Keratinocyte (primary cell): ENCODE measurements at regions not wholly inside any gene's neighbourhood (a gene's known extent, or its start where the extent isn't known, plus 50 kb on each side); places are given as distances from the start of the nearest gene placed in this dataset.

Experiments used
- EZH2 ChIP-seq: IDR thresholded peaks from one replicate; pipeline ENCODE4 v1.6.1; 2012; ENCODE audit warnings: inconsistent platforms, mild to moderate bottlenecking, low read length, moderate library complexity
- TF ChIP-seq, protein P1 (sequence below), 3 experiments: IDR thresholded peaks in 1 of 3; conservative IDR thresholded peaks in 1 of 3; optimal IDR thresholded peaks in 1 of 3; 2 replicates in 2 of 3; 3 replicates in 1 of 3; pipeline versions ENCODE3 to v1.5.1; 2011; ENCODE audit warnings: low read length in 3 of 3, mild to moderate bottlenecking in 3 of 3, moderate library complexity in 2 of 3, control low read depth in 1 of 3, inconsistent platforms in 1 of 3; ENCODE audit not compliant: insufficient read depth in 2 of 3; ENCODE audit errors: extremely low read depth in 1 of 3

DNA sequence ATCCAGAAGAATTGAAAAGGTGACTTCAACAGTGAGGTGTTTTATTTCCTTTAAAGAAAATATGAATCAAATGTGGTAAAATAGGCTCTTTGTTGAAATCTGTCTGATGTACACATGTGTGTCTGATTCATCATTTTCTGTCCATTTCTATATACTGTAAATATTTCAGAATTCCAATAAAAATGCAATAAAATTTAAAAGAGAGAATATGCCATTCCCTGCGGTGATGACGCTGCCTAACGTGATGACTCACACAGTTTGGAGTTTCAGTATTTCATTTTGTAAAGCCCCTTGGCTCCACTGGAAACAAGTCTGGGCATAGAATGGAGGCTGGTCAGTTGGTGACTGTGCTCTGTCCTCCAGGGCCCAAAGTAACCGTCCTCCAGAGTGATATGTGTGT is 482.5 kb upstream of the CDH5 start:
- TF ChIP-seq, protein P1, sequence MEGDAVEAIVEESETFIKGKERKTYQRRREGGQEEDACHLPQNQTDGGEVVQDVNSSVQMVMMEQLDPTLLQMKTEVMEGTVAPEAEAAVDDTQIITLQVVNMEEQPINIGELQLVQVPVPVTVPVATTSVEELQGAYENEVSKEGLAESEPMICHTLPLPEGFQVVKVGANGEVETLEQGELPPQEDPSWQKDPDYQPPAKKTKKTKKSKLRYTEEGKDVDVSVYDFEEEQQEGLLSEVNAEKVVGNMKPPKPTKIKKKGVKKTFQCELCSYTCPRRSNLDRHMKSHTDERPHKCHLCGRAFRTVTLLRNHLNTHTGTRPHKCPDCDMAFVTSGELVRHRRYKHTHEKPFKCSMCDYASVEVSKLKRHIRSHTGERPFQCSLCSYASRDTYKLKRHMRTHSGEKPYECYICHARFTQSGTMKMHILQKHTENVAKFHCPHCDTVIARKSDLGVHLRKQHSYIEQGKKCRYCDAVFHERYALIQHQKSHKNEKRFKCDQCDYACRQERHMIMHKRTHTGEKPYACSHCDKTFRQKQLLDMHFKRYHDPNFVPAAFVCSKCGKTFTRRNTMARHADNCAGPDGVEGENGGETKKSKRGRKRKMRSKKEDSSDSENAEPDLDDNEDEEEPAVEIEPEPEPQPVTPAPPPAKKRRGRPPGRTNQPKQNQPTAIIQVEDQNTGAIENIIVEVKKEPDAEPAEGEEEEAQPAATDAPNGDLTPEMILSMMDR (optimal IDR thresholded peaks at IDR 0.05 in 1 of 3, IDR thresholded peaks at IDR 0.05 in 1 of 3, conservative IDR thresholded peaks at IDR 0.05 in 1 of 3; ENCODE audit: extremely low read depth in 1 of 3, insufficient read depth in 2 of 3, low read length in 3 of 3): no peak
- TF ChIP-seq EZH2: no peak
